ENCODE measurements at regions not wholly inside any gene's neighbourhood (a gene's known extent, or its start where the extent isn't known, plus 50 kb on each side); places are given as distances from the start of the nearest gene placed in this dataset.

DNA sequence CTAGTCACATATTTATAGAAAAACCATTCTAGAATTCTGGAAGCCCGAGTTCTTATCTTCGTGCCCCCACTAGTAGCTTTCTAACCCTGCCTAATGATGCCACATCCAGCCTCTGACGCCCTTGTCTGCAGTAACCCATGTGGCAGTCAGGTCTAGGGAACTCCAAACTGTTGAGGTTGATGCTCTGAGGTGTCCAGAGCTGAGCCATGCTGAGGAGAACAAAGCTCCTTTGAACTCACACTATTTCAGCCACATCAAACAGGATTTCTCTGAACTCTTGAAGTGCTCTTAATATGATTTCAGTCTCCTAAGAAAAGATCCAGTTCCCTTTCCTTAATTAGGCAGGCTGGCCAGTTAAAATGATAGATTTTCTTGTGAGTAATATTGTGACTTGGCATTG, 150.5 kb upstream of the ST8SIA2 start:
- Histone ChIP-seq H3K36me3 (no peaks in the 10 kb centered on the region), H3K4me3 (no peak overlapping the region), H3K4me1 (no peaks in the 10 kb centered on the region), H3K27ac (no peak overlapping the region), H3K27me3 (no peaks in the 10 kb centered on the region), H3K9me3 (peaks cover 0 to 12% of the 10 kb centered on the region in 2 donors)
- DNase-seq (ENCODE audit: low spot score), result no peak
- TF ChIP-seq, protein P1, sequence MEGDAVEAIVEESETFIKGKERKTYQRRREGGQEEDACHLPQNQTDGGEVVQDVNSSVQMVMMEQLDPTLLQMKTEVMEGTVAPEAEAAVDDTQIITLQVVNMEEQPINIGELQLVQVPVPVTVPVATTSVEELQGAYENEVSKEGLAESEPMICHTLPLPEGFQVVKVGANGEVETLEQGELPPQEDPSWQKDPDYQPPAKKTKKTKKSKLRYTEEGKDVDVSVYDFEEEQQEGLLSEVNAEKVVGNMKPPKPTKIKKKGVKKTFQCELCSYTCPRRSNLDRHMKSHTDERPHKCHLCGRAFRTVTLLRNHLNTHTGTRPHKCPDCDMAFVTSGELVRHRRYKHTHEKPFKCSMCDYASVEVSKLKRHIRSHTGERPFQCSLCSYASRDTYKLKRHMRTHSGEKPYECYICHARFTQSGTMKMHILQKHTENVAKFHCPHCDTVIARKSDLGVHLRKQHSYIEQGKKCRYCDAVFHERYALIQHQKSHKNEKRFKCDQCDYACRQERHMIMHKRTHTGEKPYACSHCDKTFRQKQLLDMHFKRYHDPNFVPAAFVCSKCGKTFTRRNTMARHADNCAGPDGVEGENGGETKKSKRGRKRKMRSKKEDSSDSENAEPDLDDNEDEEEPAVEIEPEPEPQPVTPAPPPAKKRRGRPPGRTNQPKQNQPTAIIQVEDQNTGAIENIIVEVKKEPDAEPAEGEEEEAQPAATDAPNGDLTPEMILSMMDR (IDR thresholded peaks at IDR 0.05), result no peak

DNA sequence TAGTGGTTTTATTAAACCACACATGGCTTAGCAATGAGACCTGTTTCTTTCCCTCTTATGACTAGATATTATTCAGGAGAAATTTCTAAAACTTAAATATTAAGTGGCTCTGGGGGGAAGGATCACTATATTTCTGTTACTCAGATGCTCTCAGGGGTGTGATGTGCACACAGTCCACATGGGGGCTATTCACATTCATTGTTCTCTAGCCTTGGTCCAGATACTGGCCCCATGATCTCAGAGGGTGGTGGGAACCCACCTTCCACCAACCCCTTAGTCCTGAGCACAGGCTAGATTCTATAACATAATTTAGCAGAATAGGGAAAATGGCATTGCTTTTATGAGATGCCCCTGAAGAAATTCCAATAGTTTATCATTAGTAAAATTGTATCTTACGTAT, 149.0 kb upstream of the ST8SIA2 start:
- no peak for DNase-seq (ENCODE audit: low spot score)
- Histone ChIP-seq H3K9me3 (peaks cover 0 to under 1% of the 10 kb centered on the region in 2 donors), H3K27ac (no peak overlapping the region), H3K36me3 (no peaks in the 10 kb centered on the region), H3K4me3 (no peak overlapping the region), H3K27me3 (no peaks in the 10 kb centered on the region), H3K4me1 (no peaks in the 10 kb centered on the region)
- TF ChIP-seq, protein P1 (IDR thresholded peaks at IDR 0.05), result no peak

DNA sequence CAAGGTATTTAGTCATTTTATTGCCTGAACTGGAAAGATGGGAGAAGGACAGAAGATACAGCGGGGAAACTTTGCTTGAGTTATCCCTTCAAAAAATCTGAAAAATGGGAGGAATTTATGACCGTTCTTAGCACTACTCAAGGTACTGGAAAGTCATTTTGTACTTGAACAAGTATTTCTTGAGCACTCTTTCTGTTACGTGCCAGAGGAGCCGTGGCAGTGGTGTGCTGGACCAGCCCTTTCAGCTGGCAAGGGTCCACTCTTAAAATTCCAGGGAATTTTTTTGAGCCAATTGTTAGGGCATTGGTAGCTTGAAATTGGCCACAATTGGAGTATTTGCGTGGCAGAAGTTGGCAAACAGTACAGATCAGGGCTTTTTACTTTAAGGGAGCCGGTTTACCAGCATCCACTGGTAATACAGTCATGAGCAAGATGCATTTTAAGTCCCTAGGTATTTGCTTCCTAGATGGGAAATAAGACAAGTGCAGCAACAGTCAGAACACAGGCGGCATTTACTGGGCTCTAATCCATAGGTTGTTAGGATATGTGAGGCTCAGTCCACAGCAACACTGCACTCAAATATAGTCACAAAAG, 145.9 kb upstream of the ST8SIA2 start:
- Histone ChIP-seq H3K9me3 (no peaks in the 10 kb centered on the region), H3K4me1 (no peaks in the 10 kb centered on the region), H3K27ac (no peak overlapping the region), H3K27me3 (no peaks in the 10 kb centered on the region), H3K4me3 (no peak overlapping the region), H3K36me3 (no peaks in the 10 kb centered on the region)
- DNase-seq (ENCODE audit: low spot score), result no peak
- TF ChIP-seq, protein P1 (IDR thresholded peaks at IDR 0.05), result no peak

DNA sequence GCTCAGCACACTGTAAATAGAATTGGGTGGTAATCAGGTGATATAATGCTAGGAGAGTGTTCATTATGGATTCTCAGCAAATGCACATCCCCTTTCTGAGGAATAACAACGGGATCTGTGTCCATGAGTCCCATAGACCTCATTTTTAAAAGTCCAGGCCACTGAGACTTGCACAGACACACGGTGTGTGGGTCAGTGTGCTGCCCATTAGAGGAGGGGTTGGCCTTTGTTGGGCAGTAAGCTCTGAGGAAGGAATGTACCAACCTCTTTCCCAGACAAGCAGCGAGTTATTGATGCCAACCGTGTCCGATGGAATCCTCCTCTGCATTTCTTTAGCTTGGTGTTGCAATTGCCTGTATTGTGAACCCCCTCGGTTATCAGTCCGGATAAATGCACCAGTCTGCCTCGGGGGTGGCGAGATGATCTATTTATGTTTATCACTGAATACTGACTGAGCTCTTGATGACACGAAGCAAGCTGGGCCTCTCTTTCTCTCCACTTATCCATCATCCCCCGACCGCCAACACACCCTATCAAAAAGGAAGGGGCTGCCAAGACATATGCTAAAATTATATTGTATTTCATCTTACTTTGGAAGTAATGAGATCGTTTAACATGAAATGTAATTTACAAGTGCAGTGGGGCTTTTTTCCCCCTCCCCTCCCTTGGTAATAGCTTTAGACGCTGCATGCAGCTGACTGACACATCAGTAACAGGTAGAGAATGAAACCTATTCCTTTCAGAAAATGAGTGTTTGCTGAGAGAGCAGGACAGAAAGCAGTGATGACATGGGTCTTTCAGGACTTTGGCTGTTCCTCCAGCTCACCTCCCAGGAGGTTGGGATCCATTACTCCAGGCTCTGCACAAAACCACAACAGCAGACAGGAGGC, 126.6 kb upstream of the ST8SIA2 start:
- no peak overlapping the region for H3K4me3 ChIP-seq

DNA sequence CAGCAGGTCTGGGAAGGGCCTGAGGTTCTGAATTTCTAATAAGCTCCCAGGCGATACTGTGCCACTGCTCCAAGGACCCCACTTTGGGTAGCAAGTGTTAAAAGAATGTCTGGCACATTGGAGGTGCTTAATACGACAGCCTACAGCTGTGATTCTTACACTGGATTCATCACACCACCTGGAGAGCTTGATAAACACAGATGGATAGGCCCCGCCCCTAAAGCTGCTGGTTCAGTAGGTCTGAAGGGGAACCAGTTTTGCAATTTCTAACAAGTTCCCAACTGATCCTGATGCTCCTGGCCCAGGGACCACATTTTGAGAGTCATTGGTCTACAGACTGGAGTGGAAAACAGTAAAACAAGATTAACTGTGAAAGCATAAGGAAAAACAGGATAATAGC, 124.8 kb upstream of the ST8SIA2 start:
- Histone ChIP-seq H3K4me1 (no peaks in the 10 kb centered on the region), H3K36me3 (no peaks in the 10 kb centered on the region), H3K27ac (no peak overlapping the region), H3K4me3 (no peak overlapping the region), H3K27me3 (no peaks in the 10 kb centered on the region), H3K9me3 (no peaks in the 10 kb centered on the region)
- no peak for DNase-seq (ENCODE audit: low spot score)
- TF ChIP-seq, protein P1 (IDR thresholded peaks at IDR 0.05), result no peak

More for the DNA sequence above, 126.6 kb upstream of the ST8SIA2 start:
- no peak for DNase-seq (ENCODE audit: low spot score)
- Histone ChIP-seq H3K27ac (no peak overlapping the region), H3K27me3 (no peaks in the 10 kb centered on the region), H3K4me1 (no peaks in the 10 kb centered on the region), H3K9me3 (no peaks in the 10 kb centered on the region), H3K36me3 (no peaks in the 10 kb centered on the region)
- TF ChIP-seq, protein P1 (IDR thresholded peaks at IDR 0.05), result no peak
